HG03108 (cell line): ENCODE measurements at regions not wholly inside any gene's neighbourhood (a gene's known extent, or its start where the extent isn't known, plus 50 kb on each side); places are given as distances from the start of the nearest gene placed in this dataset.

Experiments used
- ATAC-seq: cut with Tn5 transposase; IDR thresholded peaks from one replicate; pipeline ENCODE4 v1.9.1; 2021; ENCODE audit warnings: moderate library complexity; ENCODE audit not compliant: unreplicated experiment

GRCh38 chr18:42258301-42258965, 303.4 kb downstream of the PIK3C3 start:
- ATAC-seq: no peak

- no peak for ATAC-seq
These were observed 306.7 kb downstream of the PIK3C3 start for GRCh38 chr18:42261731-42262130.

GRCh38 chr18:42264497-42264896, 309.5 kb downstream of the PIK3C3 start:
- ATAC-seq: no peak

GRCh38 chr18:42268186-42268725, 313.2 kb downstream of the PIK3C3 start:
- ATAC-seq: no peak

GRCh38 chr18:42268798-42269197, 313.8 kb downstream of the PIK3C3 start:
- ATAC-seq: no peak

- no peak for ATAC-seq
These were observed 316.8 kb downstream of the PIK3C3 start for GRCh38 chr18:42271647-42272414.

- peak; percentile 54 for ATAC-seq
These were observed 319.6 kb downstream of the PIK3C3 start for GRCh38 chr18:42274488-42275137.

GRCh38 chr18:42275138-42275535, 320.1 kb downstream of the PIK3C3 start:
- no peak for ATAC-seq

- ATAC-seq: no peak
These were observed 321.1 kb downstream of the PIK3C3 start for GRCh38 chr18:42275949-42276730.

- no peak for ATAC-seq
These were observed 326.1 kb downstream of the PIK3C3 start for GRCh38 chr18:42281124-42281523.

GRCh38 chr18:42281851-42282250, 326.8 kb downstream of the PIK3C3 start:
- ATAC-seq: no peak

GRCh38 chr18:42287047-42287446, 332.0 kb downstream of the PIK3C3 start:
- no peak for ATAC-seq

GRCh38 chr18:42288129-42288528, 333.1 kb downstream of the PIK3C3 start:
- no peak for ATAC-seq

GRCh38 chr18:42289526-42289925, 334.5 kb downstream of the PIK3C3 start:
- no peak for ATAC-seq

GRCh38 chr18:42290318-42291307, 335.6 kb downstream of the PIK3C3 start:
- ATAC-seq: no peak

- ATAC-seq: no peak
These were observed 337.6 kb downstream of the PIK3C3 start for GRCh38 chr18:42292654-42293053.

- ATAC-seq: no peak
These were observed 341.2 kb downstream of the PIK3C3 start for GRCh38 chr18:42296192-42296591.

- ATAC-seq: no peak
These were observed 341.7 kb downstream of the PIK3C3 start for GRCh38 chr18:42296723-42297122.

- peak; percentile 64 for ATAC-seq
These were observed 344.0 kb downstream of the PIK3C3 start for GRCh38 chr18:42298759-42299675.
